Adrenal gland (tissue), 5 donors: ENCODE measurements at regions not wholly inside any gene's neighbourhood (a gene's known extent, or its start where the extent isn't known, plus 50 kb on each side); places are given as distances from the start of the nearest gene placed in this dataset.

Experiments
- CTCF ChIP-seq, 6 experiments: fragments of 450-650 bp in 4 of 6; fragments of 200-600 bp in 2 of 6; sonication (generic) in 1 of 6; IDR thresholded peaks; 1 replicate in 5 of 6; 2 replicates in 1 of 6; pipeline versions ENCODE4 v1.5.1 to v1.8.0; 2016 to 2021; ENCODE audit warnings: antibody characterized with exemption in 6 of 6, mild to moderate bottlenecking in 2 of 6, moderate library complexity in 1 of 6
- POLR2A ChIP-seq, 2 donors: fragments of 450-650 bp; IDR thresholded peaks; one replicate each; pipeline ENCODE4 v1.6.1; 2017; ENCODE audit warnings: antibody characterized with exemption in 2 of 2, mild to moderate bottlenecking in 2 of 2, moderate library complexity in 1 of 2
- donor health status: DM: no; HTN: no; CAD: no.

GRCh38 chr15:91603384-91604080, 250.0 kb upstream of the SLCO3A1 start:
- TF ChIP-seq POLR2A (IDR thresholded peaks at IDR 0.05) (no peak), CTCF (IDR thresholded peaks at IDR 0.05) (no peak)
